Stromal cell of bone marrow (primary cell): ENCODE measurements at regions not wholly inside any gene's neighbourhood (a gene's known extent, or its start where the extent isn't known, plus 50 kb on each side); places are given as distances from the start of the nearest gene placed in this dataset.

ENCODE experiments used
- DNase-seq: peaks from one replicate; pipeline ENCODE4 v3.0.0-alpha.2; 2012; ENCODE audit warnings: low read depth

DNA sequence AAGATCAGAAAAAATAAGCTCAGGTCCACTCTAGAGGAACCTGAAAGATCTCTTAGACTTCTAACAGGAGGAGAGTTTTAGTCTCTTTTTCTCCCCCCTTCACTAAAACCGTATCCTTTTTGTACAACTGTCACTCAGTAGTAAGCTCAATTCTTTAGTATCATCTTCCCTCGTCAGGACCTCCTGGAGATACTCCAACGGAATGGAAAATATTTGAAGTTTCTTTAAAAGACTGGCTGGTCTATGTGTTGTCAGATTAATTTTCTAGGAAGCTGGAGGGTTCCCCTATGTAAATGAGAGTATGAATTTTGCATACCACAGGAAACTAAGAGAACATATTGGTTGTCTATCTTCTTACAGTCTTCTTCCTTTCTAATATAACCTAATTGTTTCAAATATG is 747.7 kb upstream of the CBLB start:
- DNase-seq = no peak

DNA sequence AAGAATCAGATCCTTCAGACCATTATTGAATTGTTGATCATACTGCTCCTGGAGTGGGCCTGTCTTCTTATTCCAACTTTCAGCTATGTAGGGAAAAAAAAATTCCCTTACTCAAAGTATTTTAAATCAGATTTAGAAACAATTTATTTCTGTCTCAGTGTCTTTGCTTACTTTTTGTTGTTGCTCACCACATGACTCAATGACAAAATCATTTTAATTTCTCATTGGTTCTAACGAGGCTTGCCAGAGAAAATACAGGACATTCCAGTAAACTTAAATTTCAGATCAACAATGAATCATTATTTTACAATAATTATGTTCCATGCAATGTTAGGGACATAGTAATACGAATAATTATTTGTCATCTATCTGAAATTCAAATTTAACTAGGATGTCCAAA is 748.5 kb upstream of the CBLB start:
- peak; percentile 78 for DNase-seq

DNA sequence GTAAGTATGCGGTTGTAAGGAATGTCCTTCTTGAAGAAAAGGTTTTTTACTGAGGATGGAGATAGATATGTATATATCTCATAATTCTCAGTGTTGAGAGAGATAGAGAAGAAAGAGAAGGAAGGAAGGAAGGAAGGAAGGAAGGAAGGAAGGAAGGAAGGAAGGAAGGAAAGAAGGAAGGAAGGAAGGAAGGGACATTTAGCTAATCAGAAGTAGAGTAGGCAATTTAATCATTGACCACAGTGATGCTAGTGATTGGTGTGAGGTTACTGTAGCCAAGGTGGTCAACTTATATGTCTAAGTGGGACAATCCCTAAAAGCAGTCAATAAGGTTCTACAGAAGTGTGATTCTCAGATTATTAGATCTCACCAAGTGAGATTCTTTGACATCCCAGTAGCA is 751.8 kb upstream of the CBLB start:
- DNase-seq = no peak

DNA sequence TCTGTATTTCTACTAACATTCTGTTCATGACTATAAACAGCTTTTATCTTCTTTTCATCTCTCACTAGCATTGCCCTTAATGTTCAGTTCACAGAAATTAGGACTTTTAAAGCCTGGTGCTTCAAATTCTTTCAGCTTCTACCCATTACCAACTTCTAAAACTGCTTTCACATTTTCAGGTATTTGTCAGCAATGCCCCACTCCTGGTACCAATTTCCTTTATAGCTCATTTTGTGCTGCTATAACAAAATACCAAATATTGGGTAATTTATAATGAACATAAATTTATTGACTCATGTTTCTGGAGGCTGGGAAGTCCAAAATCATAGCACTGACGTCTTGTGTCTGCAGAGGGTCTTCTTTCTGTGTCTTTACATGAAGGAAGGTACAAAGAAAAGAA is 753.1 kb upstream of the CCDC54 start:
- no peak for DNase-seq

DNA sequence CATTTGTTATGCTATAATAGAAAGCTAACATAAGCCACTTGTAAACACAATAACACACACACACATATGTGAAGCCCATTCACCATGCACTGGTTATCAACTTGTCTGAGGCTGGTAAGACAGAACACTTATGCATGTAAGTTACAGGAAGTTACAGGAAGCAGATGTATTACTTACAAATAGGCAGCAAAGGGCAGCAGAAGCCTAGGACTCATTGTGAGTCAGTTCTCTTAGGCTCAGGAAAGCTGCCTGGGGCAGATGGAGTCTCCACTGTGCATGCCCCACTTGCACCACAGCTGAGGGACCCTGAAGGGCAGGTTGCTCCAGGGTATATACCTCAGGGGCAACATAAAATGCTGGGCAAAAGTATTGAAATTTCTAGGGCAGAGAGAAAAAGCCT is 748.8 kb upstream of the CCDC54 start:
- no peak for DNase-seq

DNA sequence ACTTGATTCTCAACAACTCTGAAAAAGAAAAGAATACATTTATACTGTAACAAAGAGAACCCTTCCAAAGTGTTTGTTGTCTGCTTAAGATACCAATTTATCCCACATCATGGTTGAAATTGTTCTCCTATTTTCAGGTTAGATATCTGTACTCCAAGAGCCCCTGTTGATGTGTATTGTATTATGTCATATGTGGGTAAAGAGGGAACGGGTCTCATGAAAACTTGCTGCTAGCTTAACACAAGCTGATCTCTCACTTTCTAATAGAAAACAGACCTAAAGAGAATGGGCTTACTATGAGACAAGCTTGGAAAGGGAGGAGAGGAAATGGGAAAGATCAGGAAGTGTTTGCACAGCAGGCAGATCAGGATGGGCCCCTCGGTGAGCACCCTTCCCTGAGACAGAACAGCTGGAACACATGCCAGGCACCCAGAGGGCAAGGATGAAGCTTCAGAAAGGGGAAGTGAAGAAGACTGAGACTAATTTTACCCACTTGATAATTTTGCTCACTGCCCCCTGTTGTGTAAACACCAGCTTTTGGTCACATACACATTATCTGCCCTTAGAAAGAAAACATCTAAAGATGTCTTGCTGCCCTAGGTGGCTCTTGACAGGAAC is 747.9 kb upstream of the CCDC54 start:
- no peak for DNase-seq

DNA sequence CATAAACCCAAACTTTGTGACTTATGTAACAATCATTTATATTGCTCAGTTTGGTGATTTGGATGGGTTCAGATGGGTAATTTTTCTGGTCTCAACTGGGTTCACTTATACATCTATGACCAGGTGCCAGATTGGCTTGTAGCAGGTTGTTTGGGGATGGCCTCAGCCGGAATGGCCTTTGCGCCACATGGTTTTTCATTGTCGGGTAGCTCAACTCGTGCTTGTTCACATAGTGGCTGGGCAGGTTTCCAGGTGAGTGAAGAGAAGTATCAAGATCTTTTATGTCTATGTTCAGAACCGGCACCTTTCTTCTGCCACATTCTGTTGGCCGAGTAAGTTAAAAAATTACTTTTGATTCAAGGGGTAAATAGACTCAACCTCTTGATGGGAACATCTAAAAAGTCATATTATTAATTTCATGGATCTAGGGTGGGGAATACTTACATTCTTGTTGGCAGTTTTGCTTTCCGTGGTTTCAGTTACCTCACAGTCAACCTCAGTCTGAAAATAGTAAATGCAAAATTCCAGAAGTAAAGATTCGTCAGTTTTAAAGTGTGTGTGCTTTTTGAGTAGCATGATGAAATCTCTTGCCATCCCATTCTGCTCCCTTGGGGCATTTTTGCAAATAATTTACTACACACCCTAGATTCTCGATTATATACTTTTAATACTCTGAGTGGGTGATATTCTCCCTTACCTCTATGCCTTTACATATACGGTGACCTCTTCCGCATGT is 745.7 kb upstream of the CCDC54 start:
- no peak for DNase-seq

DNA sequence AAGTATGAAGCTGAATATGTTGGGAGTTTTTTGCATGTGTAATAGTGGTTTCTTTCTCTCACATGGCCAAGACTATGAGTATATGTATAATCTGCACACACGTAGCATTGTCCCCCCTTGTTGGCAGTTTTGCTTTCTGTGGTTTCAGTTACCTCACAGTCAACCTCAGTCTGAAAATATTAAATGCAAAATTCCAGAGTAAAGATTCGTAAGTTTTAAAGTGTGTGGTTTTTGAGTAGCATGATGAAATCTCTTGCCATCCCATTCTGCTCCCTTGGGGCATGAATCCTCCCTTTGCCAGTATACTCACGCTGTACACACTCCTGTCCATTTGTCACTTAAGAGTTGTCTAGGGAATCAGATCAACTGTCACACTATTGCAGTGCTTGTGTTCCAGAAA is 742.0 kb upstream of the CCDC54 start:
- peak; percentile 78 for DNase-seq

DNA sequence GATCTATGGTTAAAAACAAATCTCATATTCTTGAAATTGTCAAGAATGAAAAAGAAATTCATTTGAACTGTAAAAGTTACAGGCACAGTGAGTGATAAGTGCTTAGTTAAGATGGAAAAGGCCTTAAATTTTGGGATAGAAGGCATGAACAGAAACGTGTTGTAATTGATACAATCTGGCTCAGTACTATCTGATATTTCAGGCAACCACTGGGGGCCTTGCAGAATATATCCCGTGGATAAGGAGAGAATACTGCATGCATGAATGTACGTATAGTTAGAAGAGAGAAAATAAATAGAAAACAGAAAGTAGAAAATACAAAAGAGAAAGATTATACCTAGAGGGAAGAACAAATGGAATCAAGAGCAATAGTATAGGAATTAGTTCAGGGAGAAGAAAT is 741.4 kb upstream of the CCDC54 start:
- DNase-seq = no peak

DNA sequence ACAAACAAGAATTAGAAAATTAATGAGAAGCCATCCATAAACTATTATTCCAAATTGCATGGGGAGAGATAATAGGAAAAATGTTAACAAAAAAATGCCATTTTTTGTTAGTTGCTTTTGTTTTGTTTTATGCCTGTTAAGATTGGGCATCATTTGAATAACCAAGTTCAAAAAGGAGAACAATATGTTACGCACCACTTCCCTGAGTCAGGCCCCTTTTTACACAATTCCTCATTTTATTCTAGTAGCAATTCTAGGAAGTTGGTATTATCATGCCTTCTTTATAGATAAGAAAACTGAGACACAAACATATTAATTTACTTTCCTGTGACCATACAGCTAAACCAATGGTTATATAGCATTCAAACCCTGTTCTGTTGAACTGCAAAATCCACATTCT is 736.9 kb upstream of the CCDC54 start:
- DNase-seq = no peak

DNA sequence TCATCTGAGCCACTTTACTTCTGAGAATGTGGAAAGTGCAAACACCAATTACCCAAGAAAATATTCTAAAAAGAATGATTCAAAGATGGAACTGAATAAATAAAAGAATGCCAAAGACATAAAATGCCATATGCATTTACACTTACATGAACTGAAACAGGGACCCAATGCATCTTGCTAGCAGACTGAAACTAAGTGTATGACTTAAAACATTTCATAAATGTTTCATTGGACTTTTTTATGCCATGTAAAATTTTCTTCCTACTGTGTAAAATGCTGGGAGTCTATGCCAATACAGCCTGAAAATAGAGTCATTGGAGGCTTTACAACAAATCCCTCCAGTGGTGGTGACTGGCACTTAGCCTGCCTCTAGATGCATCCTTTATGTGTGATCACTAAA is 735.1 kb upstream of the CCDC54 start:
- no peak for DNase-seq

DNA sequence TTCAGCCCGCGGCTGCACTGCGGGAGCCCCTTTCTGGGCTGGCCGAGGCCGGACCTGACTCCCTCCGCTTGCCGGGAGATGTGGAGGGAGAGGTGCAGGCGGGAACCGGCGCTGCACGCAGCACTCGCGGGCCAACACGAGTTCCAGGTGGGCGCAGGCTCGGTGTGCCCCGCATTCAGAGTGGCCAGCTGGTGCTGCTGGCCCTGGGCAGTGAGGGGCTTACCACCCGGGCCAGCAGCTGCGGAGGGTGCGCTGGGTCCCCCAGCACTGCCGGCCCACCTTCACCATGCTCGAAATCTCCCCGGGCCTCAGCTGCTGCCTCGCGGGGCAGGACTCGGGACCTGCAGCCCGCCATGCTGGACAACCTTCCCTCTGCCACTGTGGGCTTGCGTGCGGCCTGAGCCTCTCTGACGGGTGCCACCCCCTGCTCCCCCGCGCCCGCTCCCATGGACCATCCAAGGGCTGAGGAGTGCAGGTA is 733.5 kb upstream of the CCDC54 start:
- DNase-seq = no peak

DNA sequence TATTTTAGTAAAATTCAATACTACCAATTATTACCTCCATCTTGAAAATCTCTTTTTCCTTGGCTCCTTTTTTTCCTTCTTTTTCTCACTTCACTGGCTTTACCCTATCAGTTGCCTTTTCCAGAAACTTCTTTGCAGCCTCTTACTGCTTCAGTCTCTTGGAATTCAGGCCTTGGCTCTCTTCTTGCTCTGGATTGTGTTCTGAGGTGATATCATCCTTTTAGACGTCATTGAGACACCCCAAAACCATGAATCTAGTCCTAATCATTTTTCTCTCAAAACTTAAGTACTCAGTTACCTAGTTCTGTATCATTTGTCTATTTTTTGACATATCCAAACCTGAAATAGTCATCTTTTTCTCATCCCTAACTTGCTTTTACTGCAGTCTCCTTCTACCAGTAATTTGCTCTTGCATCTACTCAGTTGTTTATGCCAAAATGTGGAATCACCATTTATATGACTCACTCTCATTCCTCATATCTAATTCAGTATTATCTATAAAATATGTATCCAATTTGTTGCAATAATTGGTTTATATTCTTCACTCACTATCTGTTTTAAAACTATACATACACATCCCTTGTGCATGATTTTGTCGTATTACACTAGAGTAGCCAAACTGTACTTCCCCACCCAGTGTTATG is 703.2 kb upstream of the CCDC54 start:
- peak; percentile 9 for DNase-seq

DNA sequence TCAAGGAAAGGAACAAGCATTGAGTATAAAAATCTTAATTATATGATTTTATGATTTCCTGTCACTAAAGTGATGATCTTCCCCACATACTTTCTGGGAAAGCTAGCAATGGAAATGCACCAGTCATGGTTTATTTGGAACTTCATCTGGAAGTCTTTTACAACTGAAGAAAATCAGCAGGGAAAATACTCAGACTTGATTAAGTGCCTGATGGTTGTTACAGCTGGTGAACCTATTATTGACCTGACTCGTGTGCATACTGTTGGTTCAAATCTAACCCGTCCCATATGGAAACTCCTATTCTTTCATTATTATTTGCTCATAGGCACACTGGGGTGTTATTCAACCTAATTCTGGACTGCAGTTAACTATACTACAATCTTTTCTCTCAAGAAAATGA is 701.8 kb upstream of the CCDC54 start:
- peak; percentile 5 for DNase-seq

DNA sequence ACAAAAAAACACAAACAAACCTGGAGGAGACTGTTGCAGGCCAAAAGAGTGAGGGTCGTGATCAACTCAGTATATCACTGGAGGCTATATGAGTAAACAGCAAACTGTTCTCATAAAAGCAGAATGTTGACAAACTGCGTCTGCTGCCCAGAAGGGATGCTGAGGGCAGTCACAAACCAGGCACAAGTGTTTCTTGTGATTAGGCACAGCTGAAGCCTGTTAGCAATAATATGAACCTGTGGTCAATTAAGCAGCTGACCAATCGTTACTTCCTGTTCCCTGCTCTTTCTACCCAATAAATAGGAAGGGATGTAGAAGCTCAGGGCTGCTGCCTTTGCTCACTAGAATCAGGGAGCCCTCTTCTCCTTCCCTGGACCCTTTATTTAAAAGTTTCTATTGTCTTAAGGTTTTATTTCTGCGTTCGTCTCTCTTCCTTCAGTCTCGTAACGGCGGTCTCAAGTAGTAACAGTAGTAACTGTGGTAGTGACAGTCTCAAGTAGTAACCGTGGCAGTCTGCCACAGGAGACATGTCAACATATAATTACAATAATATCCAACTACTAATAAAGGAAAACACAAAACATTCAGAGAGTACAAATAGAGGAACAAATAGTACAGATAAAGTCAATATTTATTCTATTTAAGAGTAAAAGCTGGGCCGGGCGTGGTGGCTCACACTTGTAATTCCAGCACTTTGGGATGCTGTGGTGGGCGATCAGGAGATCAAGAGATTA is 698.4 kb upstream of the CCDC54 start:
- DNase-seq = no peak

DNA sequence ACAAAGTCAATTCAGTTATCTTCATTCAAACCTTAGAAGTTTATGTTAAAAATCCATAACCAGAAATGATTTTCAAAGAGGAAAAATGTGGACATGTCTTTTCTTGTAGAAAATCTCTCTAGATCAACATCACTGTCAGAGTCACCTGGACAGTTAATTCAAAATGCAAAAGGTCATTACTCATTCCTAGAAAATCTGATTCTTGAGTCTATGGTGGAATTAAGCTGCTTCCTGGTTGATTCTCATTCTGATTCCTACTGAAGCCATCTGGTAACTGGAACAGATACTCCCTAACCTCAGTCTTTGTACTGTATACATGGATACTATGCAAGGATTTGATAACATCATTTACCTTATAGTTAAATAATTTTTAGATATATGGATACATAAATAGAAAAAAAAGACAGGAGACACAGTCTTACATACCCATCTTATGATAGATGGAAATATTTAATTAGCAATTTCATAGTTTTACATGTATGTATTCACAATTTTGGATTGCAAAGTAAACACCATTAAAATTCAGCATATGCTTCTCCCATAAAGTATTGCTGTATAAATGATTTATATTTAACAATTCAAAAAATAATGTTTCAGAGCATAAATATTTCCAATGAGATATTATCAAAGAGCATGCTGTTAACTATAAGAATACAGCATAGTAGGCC is 693.2 kb upstream of the CCDC54 start:
- DNase-seq = no peak

DNA sequence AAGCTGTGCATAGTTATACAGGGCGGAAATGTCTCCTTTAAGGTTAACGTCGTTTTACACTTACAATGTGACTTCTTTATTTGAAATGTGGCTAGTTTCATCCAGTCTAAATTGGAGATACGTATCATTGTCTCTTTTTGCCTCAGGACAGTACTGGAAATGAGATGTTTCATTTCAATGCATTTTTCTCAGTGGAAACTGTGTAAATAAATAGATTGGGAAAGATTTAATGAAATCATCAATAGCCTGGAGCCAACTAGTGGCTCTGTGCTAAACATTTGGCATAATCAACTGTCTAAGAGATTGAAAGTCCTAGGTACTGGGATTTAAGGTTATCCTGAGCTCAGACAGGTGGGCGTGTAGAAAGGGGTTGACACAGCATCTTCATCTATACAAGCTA is 691.5 kb upstream of the CCDC54 start:
- no peak for DNase-seq

DNA sequence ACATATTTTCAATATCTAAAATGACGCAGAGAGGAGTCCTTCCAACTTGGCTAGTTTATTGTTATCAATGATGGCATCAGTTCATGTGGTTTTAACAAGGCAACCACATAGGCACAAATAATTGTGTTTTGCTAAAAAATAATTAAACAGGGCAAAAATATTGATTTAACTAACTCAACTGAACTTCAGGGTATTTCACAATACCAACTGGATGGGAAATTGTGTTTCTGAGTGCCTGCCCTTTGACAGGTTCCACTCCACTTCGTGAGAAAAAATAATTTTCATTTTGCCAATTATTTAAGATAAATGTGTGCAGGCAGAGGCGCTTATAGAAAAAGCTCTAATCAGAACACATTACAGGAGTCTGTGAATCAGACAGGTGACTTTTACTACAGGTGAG is 689.3 kb upstream of the CCDC54 start:
- DNase-seq = no peak

DNA sequence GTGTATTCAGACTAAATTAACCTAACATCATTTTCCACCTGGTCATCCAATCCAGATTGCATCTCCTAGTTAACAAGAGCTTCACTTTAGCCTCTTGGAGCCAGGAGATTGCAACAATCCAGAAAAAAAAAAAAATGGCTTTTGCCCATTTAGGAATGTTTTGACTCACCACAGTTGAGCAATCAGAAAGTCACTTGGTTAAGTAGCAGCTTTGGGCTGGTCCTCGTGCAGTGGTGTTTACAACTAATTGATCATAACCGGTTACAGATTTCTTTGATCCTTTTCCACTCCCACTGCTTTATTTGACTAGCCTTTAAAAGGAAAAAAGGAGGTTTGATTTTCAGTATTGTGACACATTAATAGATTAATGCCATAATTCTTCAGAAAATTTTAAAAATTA is 688.8 kb upstream of the CCDC54 start:
- peak; percentile 89 for DNase-seq

DNA sequence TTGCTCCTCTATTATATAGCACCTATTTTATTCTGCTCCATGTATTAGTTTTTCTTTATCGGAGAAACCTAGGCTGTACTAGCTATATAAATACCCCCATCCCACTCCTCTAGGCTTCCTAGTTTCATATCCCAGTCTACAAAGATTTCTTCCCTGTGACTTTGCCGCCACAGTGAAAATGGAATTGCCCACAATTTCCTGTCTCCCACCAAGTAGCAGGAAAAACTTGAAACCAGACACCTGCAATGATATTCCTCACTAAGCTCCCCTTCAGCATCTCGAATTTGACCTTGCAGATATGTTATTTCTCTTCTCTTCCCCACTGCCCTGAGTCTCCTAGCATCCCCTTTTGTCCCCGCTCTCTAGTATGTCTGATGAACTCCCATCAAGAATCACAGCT is 685.8 kb upstream of the CCDC54 start:
- DNase-seq = no peak

DNA sequence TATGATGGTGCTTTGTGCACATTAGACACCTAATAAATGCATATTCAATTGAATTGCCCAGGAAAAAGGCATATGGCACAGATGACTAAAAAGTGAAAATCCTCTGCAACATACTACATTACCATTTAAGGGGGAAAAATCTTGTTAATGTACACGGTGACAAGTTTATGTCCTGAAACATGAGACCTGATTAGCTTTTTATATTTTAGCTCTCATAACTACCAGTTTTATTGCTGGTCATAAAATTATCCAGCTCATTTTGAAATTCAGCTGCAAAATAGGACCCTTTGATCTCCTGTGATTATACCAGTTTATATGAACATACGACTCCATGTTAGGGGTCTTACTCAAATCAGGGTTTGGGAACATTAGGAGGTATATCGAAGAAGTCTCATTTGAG is 684.6 kb upstream of the CCDC54 start:
- DNase-seq = no peak

DNA sequence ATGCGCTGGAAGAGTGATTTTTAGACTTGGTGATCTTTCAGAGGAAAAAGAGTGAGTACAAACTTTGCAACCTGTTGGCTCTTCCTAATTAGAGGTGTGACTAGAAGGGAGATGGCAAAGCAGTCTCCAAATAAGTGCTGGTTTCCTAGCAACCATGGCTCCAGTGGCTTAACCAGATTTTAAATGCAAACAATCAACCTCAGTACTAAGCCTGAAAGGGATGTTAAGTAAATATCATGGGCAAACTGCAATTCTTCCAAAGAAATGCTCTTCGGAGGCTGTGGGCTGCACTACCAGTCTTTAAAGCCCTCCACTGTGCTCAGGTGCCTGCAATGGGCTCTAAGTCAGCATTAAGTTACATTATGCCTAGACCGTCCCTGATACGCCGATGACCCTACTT is 678.1 kb upstream of the CCDC54 start:
- DNase-seq = no peak
